Body of pancreas (tissue), 4 donors: ENCODE measurements at regions not wholly inside any gene's neighbourhood (a gene's known extent, or its start where the extent isn't known, plus 50 kb on each side); places are given as distances from the start of the nearest gene placed in this dataset.

ENCODE experiments used
- POLR2A ChIP-seq, 3 donors: fragments of 450-650 bp; IDR thresholded peaks; one replicate each; pipeline ENCODE4 v1.6.1; 2016; ENCODE audit warnings: antibody characterized with exemption in 3 of 3, mild to moderate bottlenecking in 2 of 3
- TF ChIP-seq, protein P1 (sequence below), 7 experiments: fragments of 450-650 bp in 4 of 7; fragments of 200-600 bp in 3 of 7; sonication (generic) in 3 of 7; IDR thresholded peaks; one replicate each; pipeline ENCODE4 v1.5.1; 2016 to 2019; ENCODE audit warnings: antibody characterized with exemption in 7 of 7

DNA sequence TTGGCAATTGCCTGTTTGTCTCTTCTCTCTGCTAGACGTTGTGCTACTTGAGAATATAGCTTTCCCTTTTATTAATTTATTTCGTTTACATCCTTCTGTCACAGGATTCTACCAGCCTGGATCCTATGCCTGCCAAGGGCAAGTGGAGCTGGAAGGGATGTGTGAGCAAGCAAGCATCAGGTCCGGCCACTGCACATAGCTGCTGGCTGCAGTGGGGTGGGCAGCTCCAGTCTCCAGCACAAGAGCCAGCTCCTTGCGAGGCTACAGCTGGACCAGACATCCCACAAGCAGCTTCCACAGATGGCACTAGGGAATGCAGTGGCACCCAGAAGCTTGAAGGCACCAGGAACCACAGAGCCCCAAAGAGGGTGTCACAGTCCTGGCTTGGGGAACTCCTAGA is 225.0 kb downstream of the KCNC2 start:
- TF ChIP-seq, protein P1, sequence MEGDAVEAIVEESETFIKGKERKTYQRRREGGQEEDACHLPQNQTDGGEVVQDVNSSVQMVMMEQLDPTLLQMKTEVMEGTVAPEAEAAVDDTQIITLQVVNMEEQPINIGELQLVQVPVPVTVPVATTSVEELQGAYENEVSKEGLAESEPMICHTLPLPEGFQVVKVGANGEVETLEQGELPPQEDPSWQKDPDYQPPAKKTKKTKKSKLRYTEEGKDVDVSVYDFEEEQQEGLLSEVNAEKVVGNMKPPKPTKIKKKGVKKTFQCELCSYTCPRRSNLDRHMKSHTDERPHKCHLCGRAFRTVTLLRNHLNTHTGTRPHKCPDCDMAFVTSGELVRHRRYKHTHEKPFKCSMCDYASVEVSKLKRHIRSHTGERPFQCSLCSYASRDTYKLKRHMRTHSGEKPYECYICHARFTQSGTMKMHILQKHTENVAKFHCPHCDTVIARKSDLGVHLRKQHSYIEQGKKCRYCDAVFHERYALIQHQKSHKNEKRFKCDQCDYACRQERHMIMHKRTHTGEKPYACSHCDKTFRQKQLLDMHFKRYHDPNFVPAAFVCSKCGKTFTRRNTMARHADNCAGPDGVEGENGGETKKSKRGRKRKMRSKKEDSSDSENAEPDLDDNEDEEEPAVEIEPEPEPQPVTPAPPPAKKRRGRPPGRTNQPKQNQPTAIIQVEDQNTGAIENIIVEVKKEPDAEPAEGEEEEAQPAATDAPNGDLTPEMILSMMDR (IDR thresholded peaks at IDR 0.05) = no peak
- no peak for TF ChIP-seq POLR2A (IDR thresholded peaks at IDR 0.05)
